ENCODE measurements at regions not wholly inside any gene's neighbourhood (a gene's known extent, or its start where the extent isn't known, plus 50 kb on each side); places are given as distances from the start of the nearest gene placed in this dataset.

GRCh38 chr13:24008679-24009078, 111.4 kb upstream of the C1QTNF9B start:
- DNase-seq (ENCODE audit: low read depth, low spot score): no peak

DNA sequence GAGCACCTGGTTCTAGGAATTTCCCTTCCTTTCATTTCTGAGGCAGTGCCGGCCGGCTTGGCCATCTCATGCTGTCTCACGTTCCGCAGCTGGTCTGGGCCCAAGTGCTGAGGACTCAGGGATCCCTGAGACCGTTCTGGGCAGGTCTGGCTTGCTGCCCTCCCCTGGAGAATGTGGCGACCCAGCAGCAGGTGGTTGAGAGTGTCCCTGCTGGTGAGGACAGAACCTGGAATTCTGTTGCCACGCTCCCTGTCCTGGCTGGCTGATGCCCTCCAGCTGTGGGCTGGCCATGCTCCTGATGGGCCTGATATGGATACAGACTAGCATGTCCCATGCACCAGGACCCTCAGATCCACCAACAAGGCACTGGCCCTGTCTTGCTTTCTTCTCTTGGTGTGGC, 114.0 kb upstream of the C1QTNF9B start:
- DNase-seq (ENCODE audit: low read depth, low spot score): no peak

DNA sequence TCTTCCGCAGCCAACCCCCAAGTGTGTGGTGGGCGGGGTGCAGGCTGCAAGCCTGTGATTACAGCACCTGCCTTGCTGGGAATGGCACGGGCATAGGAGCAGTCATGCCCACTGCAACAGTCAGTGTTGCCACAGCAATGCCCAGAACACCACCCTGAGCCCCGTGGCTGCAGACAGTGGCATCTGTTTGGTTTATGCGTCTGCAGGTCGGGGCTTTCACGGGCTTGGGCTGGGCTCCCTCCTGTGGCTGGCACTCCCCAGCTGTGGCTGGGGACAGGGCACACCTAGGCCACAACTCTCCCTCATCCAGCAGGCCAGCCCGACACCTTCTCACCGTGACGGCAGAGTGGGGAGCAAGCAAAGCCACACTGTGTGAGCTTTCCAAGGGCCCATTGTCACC, 115.3 kb upstream of the C1QTNF9B start:
- DNase-seq (ENCODE audit: low read depth, low spot score): no peak

- DNase-seq (ENCODE audit: low read depth, low spot score): no peak
Measured at GRCh38 chr13:24013189-24013588, 115.9 kb upstream of the C1QTNF9B start.

GRCh38 chr13:24016046-24016445, 118.7 kb upstream of the C1QTNF9B start:
- DNase-seq (ENCODE audit: low read depth, low spot score): no peak

DNA sequence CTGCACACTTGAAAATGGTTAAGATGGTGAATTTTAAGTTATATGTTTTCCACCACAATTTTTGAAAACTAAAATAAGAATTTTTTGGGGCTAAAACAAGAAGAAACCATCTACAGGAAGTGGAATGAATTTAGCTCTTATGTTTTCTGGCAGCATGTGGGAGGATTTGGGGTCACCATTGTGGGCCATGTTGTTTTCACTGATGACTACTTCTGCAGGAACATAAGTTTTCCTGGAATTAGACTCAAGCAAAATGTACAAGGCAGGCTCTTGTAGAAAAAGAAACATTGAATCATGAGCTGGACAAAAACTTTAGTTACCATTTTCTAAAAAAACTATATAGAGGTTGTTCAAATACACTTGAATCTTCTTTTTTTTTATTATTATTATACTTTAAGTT, 125.3 kb upstream of the C1QTNF9B start:
- DNase-seq (ENCODE audit: low read depth, low spot score): no peak

DNA sequence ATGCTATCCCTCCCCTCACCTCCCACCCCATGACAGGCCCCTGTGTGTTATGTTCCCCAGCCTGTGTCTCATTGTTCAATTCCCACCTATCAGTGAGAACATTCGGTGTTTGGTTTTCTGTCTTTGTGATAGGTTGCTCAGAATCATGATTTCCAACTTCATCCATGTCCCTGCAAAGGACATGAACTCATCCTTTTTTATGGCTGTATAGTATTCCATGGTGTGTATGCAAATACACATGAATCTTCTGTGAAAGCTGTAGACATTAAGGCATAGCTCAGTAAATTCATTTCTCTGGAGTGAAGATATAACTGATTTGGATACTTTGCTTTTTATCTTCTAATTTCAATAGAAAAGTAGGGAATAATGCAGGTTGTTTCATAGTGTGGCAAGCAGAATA, 125.8 kb upstream of the C1QTNF9B start:
- no peak for DNase-seq (ENCODE audit: low read depth, low spot score)

DNA sequence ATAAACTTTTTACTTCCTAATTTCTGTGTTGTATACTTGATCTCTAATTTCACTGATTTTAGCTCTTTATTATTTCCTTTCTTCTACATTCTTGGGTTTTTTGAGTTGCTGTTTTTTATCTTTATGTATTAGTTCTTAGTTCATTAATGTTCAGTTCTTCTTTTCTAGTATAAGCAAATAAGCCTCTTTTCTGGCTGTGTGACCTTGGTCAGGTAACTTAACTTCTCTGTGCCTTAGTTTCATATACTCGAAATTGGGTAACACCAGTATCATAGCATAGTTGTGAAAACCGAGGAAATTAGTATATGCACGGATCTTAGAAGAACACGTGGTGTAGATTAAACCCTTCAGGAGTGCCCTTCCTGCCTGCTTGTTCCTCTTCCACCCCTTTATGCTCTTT, 130.2 kb upstream of the C1QTNF9B start:
- DNase-seq (ENCODE audit: low read depth, low spot score): no peak

GRCh38 chr13:24032252-24032651, 128.3 kb upstream of the SPATA13 start:
- DNase-seq (ENCODE audit: low read depth, low spot score): no peak

GRCh38 chr13:24032674-24033073, 127.8 kb upstream of the SPATA13 start:
- DNase-seq (ENCODE audit: low read depth, low spot score): no peak

DNA sequence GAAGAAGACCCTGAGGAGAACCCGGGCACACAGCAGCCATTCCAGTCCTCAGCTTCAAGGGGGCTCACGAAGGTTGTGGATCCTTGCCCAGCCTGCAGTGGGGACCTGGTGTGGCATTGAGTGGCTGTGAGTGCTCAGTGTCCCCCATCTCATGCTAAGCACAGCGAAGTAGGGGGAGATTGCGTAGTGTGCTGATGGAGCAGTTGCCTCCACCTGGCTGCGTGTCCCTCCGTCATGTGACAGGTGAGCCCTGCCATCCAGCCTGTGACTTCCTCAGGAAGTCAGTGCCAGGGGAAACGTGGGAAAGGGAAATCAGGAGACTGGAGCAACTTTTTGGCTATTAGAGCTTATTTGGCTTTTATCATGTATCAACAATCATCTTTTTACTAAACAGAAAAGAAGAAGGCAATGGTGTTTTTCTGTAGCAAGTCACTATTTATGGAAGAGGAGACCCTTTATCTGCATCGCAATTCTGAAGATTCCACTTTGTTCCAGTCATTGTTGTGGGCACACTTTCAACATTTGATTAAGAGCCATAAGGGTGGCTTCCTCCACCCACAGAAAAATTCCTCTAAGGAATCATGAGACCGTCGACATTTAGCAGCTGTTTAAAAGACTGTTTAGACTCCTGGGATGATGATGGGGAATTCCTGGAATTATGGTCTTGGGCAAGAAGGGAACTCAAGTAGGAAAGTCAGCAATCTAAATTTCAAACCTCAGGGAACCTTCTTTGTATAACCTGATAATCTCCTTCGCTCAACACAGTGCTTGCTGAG, 126.8 kb upstream of the SPATA13 start:
- no peak for DNase-seq (ENCODE audit: low read depth, low spot score)

GRCh38 chr13:24035411-24035810, 125.1 kb upstream of the SPATA13 start:
- DNase-seq (ENCODE audit: low read depth, low spot score): no peak

GRCh38 chr13:24036115-24036514, 124.4 kb upstream of the SPATA13 start:
- DNase-seq (ENCODE audit: low read depth, low spot score): no peak

- no peak for DNase-seq (ENCODE audit: low read depth, low spot score)
Measured at GRCh38 chr13:24038405-24038804, 122.1 kb upstream of the SPATA13 start.

GRCh38 chr13:24038841-24039330, 121.6 kb upstream of the SPATA13 start:
- no peak for DNase-seq (ENCODE audit: low read depth, low spot score)

GRCh38 chr13:24039621-24040475, 120.7 kb upstream of the SPATA13 start:
- no peak for DNase-seq (ENCODE audit: low read depth, low spot score)

GRCh38 chr13:24040835-24041234, 119.7 kb upstream of the SPATA13 start:
- no peak for DNase-seq (ENCODE audit: low read depth, low spot score)

GRCh38 chr13:24041651-24042225, 118.8 kb upstream of the SPATA13 start:
- no peak for DNase-seq (ENCODE audit: low read depth, low spot score)

GRCh38 chr13:24042710-24043440, 117.6 kb upstream of the SPATA13 start:
- no peak for DNase-seq (ENCODE audit: low read depth, low spot score)

DNA sequence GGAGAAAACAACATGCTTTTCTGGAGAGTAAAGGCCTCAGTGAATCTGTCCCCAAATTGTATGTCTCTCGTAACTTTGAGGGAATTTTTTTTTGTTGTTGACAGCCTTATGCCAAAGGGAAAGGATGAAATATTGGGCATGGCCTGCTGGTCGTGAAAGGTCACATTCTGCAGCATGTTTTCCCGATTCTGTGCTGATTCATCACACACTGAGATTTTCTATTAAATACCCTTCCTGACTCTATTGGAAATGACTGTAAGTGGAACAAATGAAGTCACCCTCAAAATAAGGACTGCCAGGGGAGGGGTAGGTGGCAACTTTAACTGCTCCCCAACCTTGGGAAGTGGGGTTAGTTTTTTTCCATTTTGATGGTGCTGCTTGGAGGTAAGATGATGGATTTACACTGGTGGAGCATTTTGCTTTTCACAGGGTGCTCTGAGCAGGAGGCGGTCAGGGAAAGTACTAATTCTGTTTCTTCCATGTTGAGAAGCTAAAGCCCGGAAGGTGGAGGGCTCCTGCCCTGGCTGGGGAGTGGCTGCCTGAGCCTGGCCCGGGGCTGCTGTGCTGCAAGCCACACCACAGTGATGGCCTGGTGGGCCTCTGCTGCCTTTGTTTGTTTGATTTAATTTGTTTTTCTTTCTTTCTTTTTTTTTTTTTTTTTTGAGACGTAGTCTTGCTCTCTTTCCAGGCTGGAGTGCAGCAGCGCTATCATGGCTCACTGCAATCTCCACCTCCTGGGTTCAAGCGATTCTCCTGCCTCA, 116.8 kb upstream of the SPATA13 start:
- DNase-seq (ENCODE audit: low read depth, low spot score): no peak

- no peak for DNase-seq (ENCODE audit: low read depth, low spot score)
Measured at GRCh38 chr13:24045597-24045996, 114.9 kb upstream of the SPATA13 start.
